ENCODE measurements at regions not wholly inside any gene's neighbourhood (a gene's known extent, or its start where the extent isn't known, plus 50 kb on each side); places are given as distances from the start of the nearest gene placed in this dataset.

DNA sequence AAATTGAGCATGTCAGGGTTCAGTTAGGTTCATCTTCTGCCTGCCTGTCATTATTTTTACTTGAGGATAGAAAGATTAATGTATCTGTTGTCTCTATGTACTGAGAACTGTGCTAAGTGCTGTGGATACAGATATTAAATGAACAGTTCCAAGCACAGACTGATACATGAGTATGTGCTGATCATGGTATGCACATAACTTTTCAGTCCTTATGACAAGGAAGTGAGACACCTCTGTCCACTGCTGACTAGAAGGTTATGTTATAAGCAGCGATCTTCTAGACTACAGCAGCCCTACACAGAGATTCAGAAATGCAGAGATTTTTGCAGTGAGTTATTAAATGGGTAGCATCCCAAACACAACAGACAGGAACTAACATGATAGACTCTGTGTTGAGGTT is 335.6 kb upstream of the MTNR1B start:
- TF ChIP-seq RXRA (IDR thresholded peaks at IDR 0.05), result no peak
- TF ChIP-seq NR2F2 (IDR thresholded peaks at IDR 0.05), result no peak
- no peak for TF ChIP-seq SP1 (IDR thresholded peaks at IDR 0.05)
- no peak for TF ChIP-seq YY1 (IDR thresholded peaks at IDR 0.05)
- TF ChIP-seq, protein P1, sequence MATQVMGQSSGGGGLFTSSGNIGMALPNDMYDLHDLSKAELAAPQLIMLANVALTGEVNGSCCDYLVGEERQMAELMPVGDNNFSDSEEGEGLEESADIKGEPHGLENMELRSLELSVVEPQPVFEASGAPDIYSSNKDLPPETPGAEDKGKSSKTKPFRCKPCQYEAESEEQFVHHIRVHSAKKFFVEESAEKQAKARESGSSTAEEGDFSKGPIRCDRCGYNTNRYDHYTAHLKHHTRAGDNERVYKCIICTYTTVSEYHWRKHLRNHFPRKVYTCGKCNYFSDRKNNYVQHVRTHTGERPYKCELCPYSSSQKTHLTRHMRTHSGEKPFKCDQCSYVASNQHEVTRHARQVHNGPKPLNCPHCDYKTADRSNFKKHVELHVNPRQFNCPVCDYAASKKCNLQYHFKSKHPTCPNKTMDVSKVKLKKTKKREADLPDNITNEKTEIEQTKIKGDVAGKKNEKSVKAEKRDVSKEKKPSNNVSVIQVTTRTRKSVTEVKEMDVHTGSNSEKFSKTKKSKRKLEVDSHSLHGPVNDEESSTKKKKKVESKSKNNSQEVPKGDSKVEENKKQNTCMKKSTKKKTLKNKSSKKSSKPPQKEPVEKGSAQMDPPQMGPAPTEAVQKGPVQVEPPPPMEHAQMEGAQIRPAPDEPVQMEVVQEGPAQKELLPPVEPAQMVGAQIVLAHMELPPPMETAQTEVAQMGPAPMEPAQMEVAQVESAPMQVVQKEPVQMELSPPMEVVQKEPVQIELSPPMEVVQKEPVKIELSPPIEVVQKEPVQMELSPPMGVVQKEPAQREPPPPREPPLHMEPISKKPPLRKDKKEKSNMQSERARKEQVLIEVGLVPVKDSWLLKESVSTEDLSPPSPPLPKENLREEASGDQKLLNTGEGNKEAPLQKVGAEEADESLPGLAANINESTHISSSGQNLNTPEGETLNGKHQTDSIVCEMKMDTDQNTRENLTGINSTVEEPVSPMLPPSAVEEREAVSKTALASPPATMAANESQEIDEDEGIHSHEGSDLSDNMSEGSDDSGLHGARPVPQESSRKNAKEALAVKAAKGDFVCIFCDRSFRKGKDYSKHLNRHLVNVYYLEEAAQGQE (IDR thresholded peaks at IDR 0.05), result no peak
- no peak for TF ChIP-seq RAD21 (IDR thresholded peaks at IDR 0.05)
- TF ChIP-seq, protein P2, sequence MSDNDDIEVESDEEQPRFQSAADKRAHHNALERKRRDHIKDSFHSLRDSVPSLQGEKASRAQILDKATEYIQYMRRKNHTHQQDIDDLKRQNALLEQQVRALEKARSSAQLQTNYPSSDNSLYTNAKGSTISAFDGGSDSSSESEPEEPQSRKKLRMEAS (IDR thresholded peaks at IDR 0.05), result no peak
- TF ChIP-seq FOXA1 (IDR thresholded peaks at IDR 0.05), result no peak
- TF ChIP-seq HNF4A (conservative IDR thresholded peaks at IDR 0.05), result no peak
- TF ChIP-seq, protein P3, sequence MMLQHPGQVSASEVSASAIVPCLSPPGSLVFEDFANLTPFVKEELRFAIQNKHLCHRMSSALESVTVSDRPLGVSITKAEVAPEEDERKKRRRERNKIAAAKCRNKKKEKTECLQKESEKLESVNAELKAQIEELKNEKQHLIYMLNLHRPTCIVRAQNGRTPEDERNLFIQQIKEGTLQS (IDR thresholded peaks at IDR 0.05), result no peak
- WGBS, result 67% methylated on average over 1 of the region's 1 CpG
- H3K4me3 ChIP-seq (ENCODE audit: low read depth in 1 of 3, low read length in 3 of 3), result no peak overlapping the region
- H3K4me1 ChIP-seq (ENCODE audit: control insufficient read depth in 4 of 4, insufficient read depth in 4 of 4, low read length in 3 of 4), result no peaks in the 10 kb centered on the region
- no peaks in the 10 kb centered on the region for H3K9me3 ChIP-seq (ENCODE audit: control insufficient read depth in 4 of 4, low read length in 3 of 4)
- DNase-seq (ENCODE audit: low spot score), result no peak
- H3K36me3 ChIP-seq (ENCODE audit: control insufficient read depth in 4 of 4, insufficient read depth in 3 of 4, low read depth in 1 of 4, low read length in 3 of 4), result no peaks in the 10 kb centered on the region
- H3K9ac ChIP-seq (ENCODE audit: low read depth in 1 of 2, low read length in 2 of 2), result no peak overlapping the region
- H3K27me3 ChIP-seq (ENCODE audit: control insufficient read depth in 4 of 4, insufficient read depth in 4 of 4, low read length in 3 of 4), result no peaks in the 10 kb centered on the region
- no peak overlapping the region for H3K27ac ChIP-seq (ENCODE audit: low read depth in 1 of 2, low read length in 2 of 2)

DNA sequence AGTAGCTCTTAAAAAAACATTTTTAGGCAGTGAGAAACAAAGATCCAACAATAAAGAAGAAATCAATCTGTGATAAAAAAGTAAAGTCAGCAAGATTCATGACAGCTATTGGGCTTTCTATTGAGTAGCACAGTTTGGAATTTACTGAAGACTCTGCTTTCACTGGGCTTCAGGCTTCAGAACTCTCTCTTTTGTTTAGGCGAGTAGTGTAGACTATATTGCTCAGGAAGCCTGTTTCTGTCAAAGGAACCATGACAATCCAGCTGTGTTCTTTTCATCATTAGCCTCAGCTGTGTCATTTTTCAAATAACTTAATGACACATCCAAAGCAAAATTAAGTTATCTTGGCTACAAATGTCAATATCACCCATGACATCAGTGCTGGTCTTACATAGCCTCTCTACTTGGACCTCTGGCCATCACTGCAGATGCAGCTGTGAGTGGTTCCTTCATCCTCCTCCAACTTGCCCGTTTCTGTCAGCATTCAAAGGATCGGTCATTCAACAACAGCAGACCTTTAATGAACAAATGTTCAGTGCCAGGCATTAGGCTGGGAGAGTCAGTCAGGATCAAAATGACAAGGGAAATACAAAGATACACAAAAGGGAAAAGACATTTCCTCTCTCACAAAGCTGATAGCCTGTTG is 332.8 kb upstream of the MTNR1B start:
- WGBS, result 72% methylated on average over 3 of the region's 3 CpGs

DNA sequence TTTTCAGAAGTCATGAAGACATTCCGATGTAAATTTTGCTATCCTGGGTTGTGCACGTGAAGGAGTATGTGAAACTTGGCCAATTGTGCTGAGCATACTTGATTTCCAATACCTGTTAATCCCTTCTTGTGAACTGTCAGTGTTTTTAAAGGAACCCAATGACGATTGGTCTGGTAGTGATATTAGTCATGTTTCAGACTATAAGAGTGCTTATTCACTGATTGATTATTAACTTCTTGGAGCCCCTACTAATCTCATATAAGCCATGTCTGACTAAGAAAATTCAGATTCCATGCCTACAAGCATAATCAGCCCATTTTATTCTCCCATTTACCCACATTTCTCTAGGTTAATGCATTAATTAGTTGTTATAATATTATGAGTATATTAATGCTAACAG is 330.8 kb upstream of the MTNR1B start:
- DNase-seq (ENCODE audit: low spot score), result no peak
- H3K4me3 ChIP-seq (ENCODE audit: low read depth in 1 of 3, low read length in 3 of 3), result no peak overlapping the region
- no peak overlapping the region for H3K9ac ChIP-seq (ENCODE audit: low read depth in 1 of 2, low read length in 2 of 2)
- H3K27ac ChIP-seq (ENCODE audit: low read depth in 1 of 2, low read length in 2 of 2), result no peak overlapping the region
- 79% methylated on average over 3 of the region's 3 CpGs for WGBS
- no peaks in the 10 kb centered on the region for H3K36me3 ChIP-seq (ENCODE audit: control insufficient read depth in 4 of 4, insufficient read depth in 3 of 4, low read depth in 1 of 4, low read length in 3 of 4)
- H3K9me3 ChIP-seq (ENCODE audit: control insufficient read depth in 4 of 4, low read length in 3 of 4), result no peaks in the 10 kb centered on the region
- no peaks in the 10 kb centered on the region for H3K27me3 ChIP-seq (ENCODE audit: control insufficient read depth in 4 of 4, insufficient read depth in 4 of 4, low read length in 3 of 4)
- no peaks in the 10 kb centered on the region for H3K4me1 ChIP-seq (ENCODE audit: control insufficient read depth in 4 of 4, insufficient read depth in 4 of 4, low read length in 3 of 4)
- TF ChIP-seq, protein P4, sequence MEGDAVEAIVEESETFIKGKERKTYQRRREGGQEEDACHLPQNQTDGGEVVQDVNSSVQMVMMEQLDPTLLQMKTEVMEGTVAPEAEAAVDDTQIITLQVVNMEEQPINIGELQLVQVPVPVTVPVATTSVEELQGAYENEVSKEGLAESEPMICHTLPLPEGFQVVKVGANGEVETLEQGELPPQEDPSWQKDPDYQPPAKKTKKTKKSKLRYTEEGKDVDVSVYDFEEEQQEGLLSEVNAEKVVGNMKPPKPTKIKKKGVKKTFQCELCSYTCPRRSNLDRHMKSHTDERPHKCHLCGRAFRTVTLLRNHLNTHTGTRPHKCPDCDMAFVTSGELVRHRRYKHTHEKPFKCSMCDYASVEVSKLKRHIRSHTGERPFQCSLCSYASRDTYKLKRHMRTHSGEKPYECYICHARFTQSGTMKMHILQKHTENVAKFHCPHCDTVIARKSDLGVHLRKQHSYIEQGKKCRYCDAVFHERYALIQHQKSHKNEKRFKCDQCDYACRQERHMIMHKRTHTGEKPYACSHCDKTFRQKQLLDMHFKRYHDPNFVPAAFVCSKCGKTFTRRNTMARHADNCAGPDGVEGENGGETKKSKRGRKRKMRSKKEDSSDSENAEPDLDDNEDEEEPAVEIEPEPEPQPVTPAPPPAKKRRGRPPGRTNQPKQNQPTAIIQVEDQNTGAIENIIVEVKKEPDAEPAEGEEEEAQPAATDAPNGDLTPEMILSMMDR (IDR thresholded peaks at IDR 0.05; ENCODE audit: low read depth, low read length, missing input control), result no peak
- TF ChIP-seq, protein P5, sequence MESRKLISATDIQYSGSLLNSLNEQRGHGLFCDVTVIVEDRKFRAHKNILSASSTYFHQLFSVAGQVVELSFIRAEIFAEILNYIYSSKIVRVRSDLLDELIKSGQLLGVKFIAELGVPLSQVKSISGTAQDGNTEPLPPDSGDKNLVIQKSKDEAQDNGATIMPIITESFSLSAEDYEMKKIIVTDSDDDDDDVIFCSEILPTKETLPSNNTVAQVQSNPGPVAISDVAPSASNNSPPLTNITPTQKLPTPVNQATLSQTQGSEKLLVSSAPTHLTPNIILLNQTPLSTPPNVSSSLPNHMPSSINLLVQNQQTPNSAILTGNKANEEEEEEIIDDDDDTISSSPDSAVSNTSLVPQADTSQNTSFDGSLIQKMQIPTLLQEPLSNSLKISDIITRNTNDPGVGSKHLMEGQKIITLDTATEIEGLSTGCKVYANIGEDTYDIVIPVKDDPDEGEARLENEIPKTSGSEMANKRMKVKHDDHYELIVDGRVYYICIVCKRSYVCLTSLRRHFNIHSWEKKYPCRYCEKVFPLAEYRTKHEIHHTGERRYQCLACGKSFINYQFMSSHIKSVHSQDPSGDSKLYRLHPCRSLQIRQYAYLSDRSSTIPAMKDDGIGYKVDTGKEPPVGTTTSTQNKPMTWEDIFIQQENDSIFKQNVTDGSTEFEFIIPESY (IDR thresholded peaks at IDR 0.05), result no peak
- TF ChIP-seq HNF4G (IDR thresholded peaks at IDR 0.05) (no peak), NR2F2 (IDR thresholded peaks at IDR 0.05) (no peak), JUND (IDR thresholded peaks at IDR 0.05) (no peak), SP1 (IDR thresholded peaks at IDR 0.05) (no peak), YY1 (IDR thresholded peaks at IDR 0.05) (no peak), HNF4A (conservative IDR thresholded peaks at IDR 0.05) (no peak), EGR1 (IDR thresholded peaks at IDR 0.05; ENCODE audit: low read depth in 2 of 2) (no peak), FOXA2 (IDR thresholded peaks at IDR 0.05) (no peak), RAD21 (IDR thresholded peaks at IDR 0.05) (no peak)
- TF ChIP-seq, protein P2 (IDR thresholded peaks at IDR 0.05), result no peak
- TF ChIP-seq, protein P3 (IDR thresholded peaks at IDR 0.05), result no peak

More for the DNA sequence above, 332.8 kb upstream of the MTNR1B start:
- Histone ChIP-seq H3K4me3 (ENCODE audit: low read depth in 1 of 3, low read length in 3 of 3) (no peak overlapping the region), H3K9me3 (ENCODE audit: control insufficient read depth in 4 of 4, low read length in 3 of 4) (no peaks in the 10 kb centered on the region), H3K9ac (ENCODE audit: low read depth in 1 of 2, low read length in 2 of 2) (no peak overlapping the region), H3K27me3 (ENCODE audit: control insufficient read depth in 4 of 4, insufficient read depth in 4 of 4, low read length in 3 of 4) (no peaks in the 10 kb centered on the region), H3K27ac (ENCODE audit: low read depth in 1 of 2, low read length in 2 of 2) (no peak overlapping the region), H3K4me1 (ENCODE audit: control insufficient read depth in 4 of 4, insufficient read depth in 4 of 4, low read length in 3 of 4) (no peaks in the 10 kb centered on the region), H3K36me3 (ENCODE audit: control insufficient read depth in 4 of 4, insufficient read depth in 3 of 4, low read depth in 1 of 4, low read length in 3 of 4) (no peaks in the 10 kb centered on the region)
- no peak for DNase-seq (ENCODE audit: low spot score)
- TF ChIP-seq HNF4A (conservative IDR thresholded peaks at IDR 0.05) (no peak), SP1 (IDR thresholded peaks at IDR 0.05) (no peak), EGR1 (IDR thresholded peaks at IDR 0.05; ENCODE audit: low read depth in 2 of 2) (no peak), FOXA1 (IDR thresholded peaks at IDR 0.05) (no peak), RXRA (IDR thresholded peaks at IDR 0.05) (no peak), JUND (IDR thresholded peaks at IDR 0.05) (no peak), YY1 (IDR thresholded peaks at IDR 0.05) (no peak)
- TF ChIP-seq, protein P2 (IDR thresholded peaks at IDR 0.05), result no peak
- TF ChIP-seq, protein P3 (IDR thresholded peaks at IDR 0.05), result no peak

Data from liver (tissue), 8 donors.